Neural progenitor cell (in vitro differentiated cells): ENCODE measurements at regions not wholly inside any gene's neighbourhood (a gene's known extent, or its start where the extent isn't known, plus 50 kb on each side); places are given as distances from the start of the nearest gene placed in this dataset.

Experiments
- DNase-seq: peaks from one replicate; pipeline ENCODE4 v3.0.0-alpha.2; 2016; ENCODE audit warnings: low spot score
- H2AFZ ChIP-seq: fragments of 200-600 bp; sonication (generic); replicated peaks from 2 replicates; pipeline ENCODE4 v1.6.1; 2016; ENCODE audit warnings: antibody characterized with exemption
- H3F3A ChIP-seq: fragments of 200-600 bp; sonication (generic); 2 replicates; pipeline ENCODE4 v1.6.1; 2016; ENCODE audit warnings: antibody characterized with exemption, low read depth
- H3K27ac ChIP-seq: fragments of 200-600 bp; sonication (generic); 2 replicates; pipeline ENCODE4 v1.5.1; 2016; ENCODE audit warnings: mild to moderate bottlenecking
- H3K27me3 ChIP-seq: fragments of 200-600 bp; sonication (generic); 2 replicates; pipeline ENCODE4 v1.6.1; 2016; ENCODE audit warnings: mild to moderate bottlenecking, moderate library complexity
- H3K36me3 ChIP-seq: fragments of 200-600 bp; sonication (generic); 2 replicates; pipeline ENCODE4 v1.5.1; 2016
- H3K4me1 ChIP-seq: fragments of 200-600 bp; sonication (generic); 2 replicates; pipeline ENCODE4 v1.6.1; 2016; ENCODE audit warnings: mixed run types
- H3K4me2 ChIP-seq: fragments of 200-600 bp; sonication (generic); 2 replicates; pipeline ENCODE4 v1.6.1; 2016
- H3K4me3 ChIP-seq: fragments of 200-600 bp; sonication (generic); 2 replicates; pipeline ENCODE4 v1.5.1; 2016
- H3K79me2 ChIP-seq: fragments of 200-600 bp; sonication (generic); 2 replicates; pipeline ENCODE4 v1.6.1; 2016; ENCODE audit warnings: low read depth
- H3K9ac ChIP-seq: fragments of 200-600 bp; sonication (generic); 2 replicates; pipeline ENCODE4 v1.6.1; 2016
- H3K9me3 ChIP-seq: fragments of 200-600 bp; sonication (generic); 2 replicates; pipeline ENCODE4 v1.5.1; 2016; ENCODE audit warnings: low read depth
- H4K20me1 ChIP-seq: fragments of 200-600 bp; sonication (generic); 2 replicates; pipeline ENCODE4 v1.6.1; 2016; ENCODE audit warnings: low read depth
- H3K27ac Mint-ChIP-seq: 3 replicates; pipeline ENCODE4 v1.8.0; 2021; ENCODE audit warnings: mixed read lengths
- H3K27me3 Mint-ChIP-seq: 2 replicates; pipeline ENCODE4 v1.8.0; 2022; ENCODE audit warnings: low read depth, mild to moderate bottlenecking, inconsistent platforms, moderate library complexity, mixed read lengths; ENCODE audit not compliant: insufficient read depth
- H3K36me3 Mint-ChIP-seq: 3 replicates; pipeline ENCODE4 v1.8.0; 2021; ENCODE audit warnings: mixed read lengths
- H3K4me1 Mint-ChIP-seq: 3 replicates; pipeline ENCODE4 v1.8.0; 2021; ENCODE audit warnings: mixed read lengths
- H3K4me3 Mint-ChIP-seq: 3 replicates; pipeline ENCODE4 v1.8.0; 2021; ENCODE audit warnings: mild to moderate bottlenecking, moderate library complexity, mixed read lengths
- H3K9me3 Mint-ChIP-seq: 3 replicates; pipeline ENCODE4 v1.8.0; 2020; ENCODE audit warnings: mixed read lengths
- EZH2 ChIP-seq: fragments of 200-600 bp; sonication (generic); IDR thresholded peaks from 2 replicates; pipeline ENCODE4 v1.6.1; 2017; ENCODE audit warnings: antibody characterized with exemption, mild to moderate bottlenecking, moderate library complexity
- EZH2phosphoT487 ChIP-seq: fragments of 200-600 bp; sonication (generic); IDR thresholded peaks from 2 replicates; pipeline ENCODE4 v1.6.1; 2017; ENCODE audit warnings: antibody characterized with exemption
- TF ChIP-seq, protein P1 (sequence below): fragments of 200-600 bp; sonication (generic); IDR thresholded peaks from 2 replicates; pipeline ENCODE4 v1.5.1; 2017; ENCODE audit warnings: antibody characterized with exemption, mild to moderate bottlenecking

DNA sequence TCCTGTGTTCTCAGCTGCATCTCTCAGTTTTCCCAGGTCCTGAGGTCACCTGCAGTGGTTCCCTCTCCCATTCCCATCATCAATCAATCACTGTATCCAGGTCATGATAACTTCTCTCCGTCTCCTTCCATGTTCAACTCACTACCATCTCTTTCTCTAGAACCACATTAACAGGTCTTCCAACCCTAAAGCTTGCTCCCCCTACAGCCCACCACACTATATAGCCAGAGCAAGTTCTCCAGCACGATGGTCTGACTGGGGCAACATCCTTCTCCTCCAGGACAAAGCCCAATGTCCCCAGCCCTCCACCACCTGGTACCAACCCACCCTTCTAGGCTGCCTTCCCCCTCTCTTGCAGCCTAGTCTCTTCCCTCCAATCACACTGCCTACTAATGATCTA, 241.6 kb downstream of the CDK5RAP2 start:
- no peaks in the 10 kb centered on the region for H3K36me3 Mint-ChIP-seq
- H3K4me2 ChIP-seq = no peak overlapping the region
- no peaks in the 10 kb centered on the region for H3K9me3 ChIP-seq
- no peak overlapping the region for H3K4me3 Mint-ChIP-seq
- H3K27me3 ChIP-seq = no peaks in the 10 kb centered on the region
- H3K9ac ChIP-seq = no peak overlapping the region
- no peaks in the 10 kb centered on the region for H3K4me1 Mint-ChIP-seq
- DNase-seq = no peak
- no peaks in the 10 kb centered on the region for H3F3A ChIP-seq
- H4K20me1 ChIP-seq = no peaks in the 10 kb centered on the region
- H3K27ac ChIP-seq = no peak overlapping the region
- no peak overlapping the region for H3K4me3 ChIP-seq
- H3K79me2 ChIP-seq = no peaks in the 10 kb centered on the region
- no peaks in the 10 kb centered on the region for H3K36me3 ChIP-seq
- peaks cover 3% of the 10 kb centered on the region for H3K27me3 Mint-ChIP-seq
- H3K4me1 ChIP-seq = peaks cover 13% of the 10 kb centered on the region
- TF ChIP-seq EZH2 (no peak), EZH2phosphoT487 (no peak)
- TF ChIP-seq, protein P1, sequence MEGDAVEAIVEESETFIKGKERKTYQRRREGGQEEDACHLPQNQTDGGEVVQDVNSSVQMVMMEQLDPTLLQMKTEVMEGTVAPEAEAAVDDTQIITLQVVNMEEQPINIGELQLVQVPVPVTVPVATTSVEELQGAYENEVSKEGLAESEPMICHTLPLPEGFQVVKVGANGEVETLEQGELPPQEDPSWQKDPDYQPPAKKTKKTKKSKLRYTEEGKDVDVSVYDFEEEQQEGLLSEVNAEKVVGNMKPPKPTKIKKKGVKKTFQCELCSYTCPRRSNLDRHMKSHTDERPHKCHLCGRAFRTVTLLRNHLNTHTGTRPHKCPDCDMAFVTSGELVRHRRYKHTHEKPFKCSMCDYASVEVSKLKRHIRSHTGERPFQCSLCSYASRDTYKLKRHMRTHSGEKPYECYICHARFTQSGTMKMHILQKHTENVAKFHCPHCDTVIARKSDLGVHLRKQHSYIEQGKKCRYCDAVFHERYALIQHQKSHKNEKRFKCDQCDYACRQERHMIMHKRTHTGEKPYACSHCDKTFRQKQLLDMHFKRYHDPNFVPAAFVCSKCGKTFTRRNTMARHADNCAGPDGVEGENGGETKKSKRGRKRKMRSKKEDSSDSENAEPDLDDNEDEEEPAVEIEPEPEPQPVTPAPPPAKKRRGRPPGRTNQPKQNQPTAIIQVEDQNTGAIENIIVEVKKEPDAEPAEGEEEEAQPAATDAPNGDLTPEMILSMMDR = no peak
- H3K27ac Mint-ChIP-seq = no peak overlapping the region
- H3K9me3 Mint-ChIP-seq = no peaks in the 10 kb centered on the region
- H2AFZ ChIP-seq = no peak overlapping the region

DNA sequence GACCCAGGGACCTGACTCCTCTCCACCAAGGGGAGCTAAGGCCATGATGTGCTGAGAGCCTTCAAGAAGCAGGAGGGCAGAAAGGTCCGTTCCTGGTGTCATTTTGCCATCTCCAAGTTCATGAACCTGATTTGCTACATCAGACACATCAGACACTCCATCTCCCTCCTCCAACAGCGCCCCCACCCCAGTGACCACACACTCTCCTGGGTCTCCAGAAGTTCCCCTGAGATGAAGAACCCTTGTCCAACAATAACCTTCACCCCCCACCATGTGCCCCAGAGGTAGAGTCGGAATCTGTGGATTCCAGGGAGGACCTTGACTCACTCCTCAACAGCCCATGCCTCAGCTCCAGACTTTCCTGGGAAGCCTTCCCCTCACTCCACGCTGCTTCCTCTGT, 242.8 kb downstream of the CDK5RAP2 start:
- H3K79me2 ChIP-seq = no peaks in the 10 kb centered on the region
- H3K4me3 ChIP-seq = no peak overlapping the region
- H3K27me3 Mint-ChIP-seq = peaks cover 3% of the 10 kb centered on the region
- no peak overlapping the region for H3K27ac ChIP-seq
- no peak overlapping the region for H3K4me2 ChIP-seq
- no peaks in the 10 kb centered on the region for H4K20me1 ChIP-seq
- no peak overlapping the region for H3K4me3 Mint-ChIP-seq
- no peaks in the 10 kb centered on the region for H3K9me3 ChIP-seq
- peaks cover 13% of the 10 kb centered on the region for H3K4me1 ChIP-seq
- H3K9me3 Mint-ChIP-seq = no peaks in the 10 kb centered on the region
- no peaks in the 10 kb centered on the region for H3F3A ChIP-seq
- H2AFZ ChIP-seq = no peak overlapping the region
- H3K27ac Mint-ChIP-seq = peak overlapping the region; percentile 34
- no peak for DNase-seq
- H3K4me1 Mint-ChIP-seq = no peaks in the 10 kb centered on the region
- TF ChIP-seq EZH2phosphoT487 (no peak), EZH2 (no peak)
- TF ChIP-seq, protein P1 = no peak
- H3K27me3 ChIP-seq = no peaks in the 10 kb centered on the region
- no peaks in the 10 kb centered on the region for H3K36me3 Mint-ChIP-seq
- no peaks in the 10 kb centered on the region for H3K36me3 ChIP-seq
- no peak overlapping the region for H3K9ac ChIP-seq

DNA sequence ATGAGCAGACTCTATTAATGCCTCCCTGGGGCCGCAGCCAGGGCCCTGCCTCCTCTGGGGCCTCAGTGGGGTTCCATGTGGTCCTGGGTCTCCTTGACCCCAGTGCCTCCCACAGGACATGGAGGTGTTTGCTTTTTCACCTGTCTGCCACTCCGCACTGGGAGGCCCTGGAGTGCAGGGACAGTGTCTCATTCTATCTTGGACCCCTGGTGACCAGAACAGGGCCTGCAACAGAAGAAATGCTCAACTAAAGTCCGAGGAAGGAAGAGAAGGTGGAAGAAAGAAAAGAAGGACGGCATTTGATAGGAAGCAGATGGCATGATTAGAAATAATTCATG, 243.2 kb downstream of the CDK5RAP2 start:
- Mint-ChIP-seq H3K9me3 (no peaks in the 10 kb centered on the region), H3K27ac (no peak overlapping the region), H3K4me1 (no peaks in the 10 kb centered on the region), H3K4me3 (no peak overlapping the region), H3K27me3 (no peaks in the 10 kb centered on the region), H3K36me3 (no peaks in the 10 kb centered on the region)
- no peaks in the 10 kb centered on the region for H3F3A ChIP-seq
- H3K4me2 ChIP-seq = no peak overlapping the region
- peaks cover 13% of the 10 kb centered on the region for H3K4me1 ChIP-seq
- TF ChIP-seq, protein P1 = no peak
- TF ChIP-seq EZH2phosphoT487 (no peak), EZH2 (no peak)
- no peaks in the 10 kb centered on the region for H3K27me3 ChIP-seq
- no peak overlapping the region for H3K27ac ChIP-seq
- H3K36me3 ChIP-seq = no peaks in the 10 kb centered on the region
- H3K4me3 ChIP-seq = no peak overlapping the region
- no peak overlapping the region for H3K9ac ChIP-seq
- no peak for DNase-seq
- H4K20me1 ChIP-seq = no peaks in the 10 kb centered on the region
- no peak overlapping the region for H2AFZ ChIP-seq
- H3K79me2 ChIP-seq = no peaks in the 10 kb centered on the region
- H3K9me3 ChIP-seq = no peaks in the 10 kb centered on the region
